B cell (primary cell): ENCODE measurements at regions not wholly inside any gene's neighbourhood (a gene's known extent, or its start where the extent isn't known, plus 50 kb on each side); places are given as distances from the start of the nearest gene placed in this dataset.

Experiments
- ATAC-seq: fragments of 200-7000 bp; cut with Tn5 transposase; one replicate; pipeline ENCODE4 v1.10.0; 2021; ENCODE audit warnings: low read depth, mild to moderate bottlenecking, moderate number of reproducible peaks, moderate library complexity
- CTCF ChIA-PET: fragments of 350-600 bp; sonication (Branson Sonifier 250); formaldehyde crosslinking; loops from one replicate; lab custom pipeline; 2021; ENCODE audit warnings: antibody characterized with exemption, inconsistent platforms; lab: Charles Lee
- POLR2A ChIA-PET: fragments of 350-600 bp; sonication (Branson Sonifier 250); formaldehyde crosslinking; loops from one replicate; lab custom pipeline; 2021; ENCODE audit warnings: antibody characterized with exemption; lab: Charles Lee
- DNase-seq: peaks from one replicate; pipeline ENCODE4 v3.0.0; 2013
- H2AFZ ChIP-seq: 2 replicates; pipeline ENCODE4 v1.6.1; 2012; ENCODE audit warnings: mild to moderate bottlenecking, low read depth, low read length; ENCODE audit not compliant: insufficient read depth, poor library complexity, severe bottlenecking
- H3K27ac ChIP-seq, 2 donors: 1 replicate in 1 of 2; 2 replicates in 1 of 2; pipeline ENCODE4 v1.5.1; 2012 to 2013; ENCODE audit warnings: low read length in 2 of 2, mild to moderate bottlenecking in 2 of 2, moderate library complexity in 1 of 2
- H3K27me3 ChIP-seq, 4 experiments: fragments of 200-600 bp in 1 of 4; sonication (generic) in 1 of 4; replicated peaks in 1 of 4; 1 replicate in 2 of 4; 2 replicates in 2 of 4; pipeline versions ENCODE4 v1.6.1 to v1.7.0; 2013 to 2016; ENCODE audit warnings: low read length in 3 of 4, mild to moderate bottlenecking in 2 of 4, mixed read lengths in 1 of 4, moderate library complexity in 1 of 4; ENCODE audit not compliant: insufficient read depth in 4 of 4, control insufficient read depth in 3 of 4; ENCODE audit errors: control extremely low read depth in 1 of 4
- H3K36me3 ChIP-seq, 2 experiments: replicated peaks in 1 of 2; 1 replicate in 1 of 2; 2 replicates in 1 of 2; pipeline versions ENCODE4 v1.6.1 to v1.7.1; 2013; ENCODE audit warnings: low read length in 1 of 2; ENCODE audit not compliant: insufficient read depth in 2 of 2, control insufficient read depth in 1 of 2; ENCODE audit errors: control extremely low read depth in 1 of 2, extremely low read depth in 1 of 2
- H3K4me1 ChIP-seq, 2 donors: fragments of 200-600 bp in 1 of 2; sonication (generic) in 1 of 2; 1 replicate in 1 of 2; 2 replicates in 1 of 2; pipeline versions ENCODE4 v1.5.1 to v1.6.1; 2013 to 2017; ENCODE audit warnings: low read length in 2 of 2; ENCODE audit not compliant: control insufficient read depth in 2 of 2, insufficient read depth in 2 of 2
- H3K4me2 ChIP-seq: replicated peaks from 2 replicates; pipeline ENCODE3; 2012; ENCODE audit warnings: mild to moderate bottlenecking, low read depth, low read length; ENCODE audit not compliant: poor library complexity, severe bottlenecking
- H3K4me3 ChIP-seq, 5 experiments: fragments of 200-600 bp in 1 of 5; sonication (generic) in 1 of 5; 1 replicate in 3 of 5; 2 replicates in 2 of 5; pipeline versions ENCODE4 v1.5.1 to v1.7.0; 2011 to 2016; ENCODE audit warnings: low read length in 4 of 5, mild to moderate bottlenecking in 4 of 5, low read depth in 2 of 5, control low read depth in 1 of 5, moderate library complexity in 1 of 5; ENCODE audit not compliant: insufficient read depth in 1 of 5; ENCODE audit errors: control extremely low read depth in 1 of 5, extremely low read depth in 1 of 5
- H3K79me2 ChIP-seq: fragments of 200-600 bp; sonication (generic); one replicate; pipeline ENCODE4 v1.6.0; 2016; ENCODE audit warnings: low read length; ENCODE audit not compliant: control insufficient read depth, insufficient read depth
- H3K9ac ChIP-seq: fragments of 200-600 bp; sonication (generic); 2 replicates; pipeline ENCODE4 v1.6.1; 2017; ENCODE audit warnings: mild to moderate bottlenecking, low read length, moderate library complexity
- H3K9me3 ChIP-seq, 3 donors: one replicate each; pipeline versions ENCODE4 v1.6.1 to v1.7.1; 2013; ENCODE audit warnings: low read length in 2 of 3; ENCODE audit not compliant: control insufficient read depth in 2 of 3, insufficient read depth in 1 of 3; ENCODE audit errors: control extremely low read depth in 1 of 3
- H4K20me1 ChIP-seq: 2 replicates; pipeline ENCODE4 v1.6.0; 2012; ENCODE audit warnings: mild to moderate bottlenecking, low read length; ENCODE audit not compliant: insufficient read depth, control insufficient read depth, poor library complexity, severe bottlenecking
- H3K27ac Mint-ChIP-seq: one replicate; pipeline ENCODE4 v1.8.0; 2021; ENCODE audit warnings: mixed read lengths
- H3K27me3 Mint-ChIP-seq: one replicate; pipeline ENCODE4 v1.8.0; 2021; ENCODE audit warnings: mixed read lengths
- H3K4me1 Mint-ChIP-seq: one replicate; pipeline ENCODE4 v1.8.0; 2021; ENCODE audit warnings: mixed read lengths
- H3K4me3 Mint-ChIP-seq: one replicate; pipeline ENCODE4 v1.8.0; 2021; ENCODE audit warnings: mixed read lengths
- H3K9me3 Mint-ChIP-seq: one replicate; pipeline ENCODE4 v1.8.0; 2022; ENCODE audit warnings: mixed read lengths; ENCODE audit not compliant: insufficient read depth
- CTCF ChIP-seq: fragments of 200-600 bp; IDR thresholded peaks from one replicate; pipeline ENCODE4 v1.8.0; 2022; ENCODE audit warnings: antibody characterized with exemption, mild to moderate bottlenecking
- EZH2 ChIP-seq: IDR thresholded peaks from 2 replicates; pipeline ENCODE4 v1.6.1; 2012; ENCODE audit warnings: borderline replicate concordance, low read depth, mild to moderate bottlenecking, moderate library complexity, low read length; ENCODE audit not compliant: insufficient read depth, poor library complexity, severe bottlenecking
- WGBS: methylation state at CpG from one replicate; pipeline ENCODE4 v1.1.5; 2013; ENCODE audit warnings: missing lambda C conversion rate; ENCODE audit not compliant: insufficient coverage; 5-methylcytosine and 5-hydroxymethylcytosine counted together
- intact Hi-C: fragments of 100-400 bp; cut with micrococcal nuclease; formaldehyde crosslinking; loops from one replicate; pipeline ENCODE4 v1.10.0; 2022

GRCh38 chr15:39326306-39326975 lies 254.4 kb upstream of the THBS1 start:
- H4K20me1 ChIP-seq: no peaks in the 10 kb centered on the region
- CTCF ChIA-PET: no interaction called here
- H3K9me3 Mint-ChIP-seq: no peaks in the 10 kb centered on the region
- no peak overlapping the region for H3K27ac ChIP-seq
- H3K9me3 ChIP-seq: no peaks in the 10 kb centered on the region
- H3K4me1 Mint-ChIP-seq: no peaks in the 10 kb centered on the region
- H3K79me2 ChIP-seq: no peaks in the 10 kb centered on the region
- TF ChIP-seq EZH2 (no peak), CTCF (no peak)
- peaks cover 0 to 2% (median 0%) of the 10 kb centered on the region in 4 experiments for H3K27me3 ChIP-seq
- no peak overlapping the region for H3K27ac Mint-ChIP-seq
- no peaks in the 10 kb centered on the region for H3K4me1 ChIP-seq
- H3K27me3 Mint-ChIP-seq: peaks cover 14% of the 10 kb centered on the region
- 97% methylated on average over 3 of the region's 5 CpGs for WGBS
- intact Hi-C loops: no loop called here
- no peak overlapping the region for H3K4me3 Mint-ChIP-seq
- no peak overlapping the region for H3K9ac ChIP-seq
- no peak overlapping the region for H3K4me3 ChIP-seq
- no peak overlapping the region for H3K4me2 ChIP-seq
- no peak overlapping the region for H2AFZ ChIP-seq
- ATAC-seq: no peak
- POLR2A ChIA-PET: no interaction called here
- DNase-seq: no peak
- no peaks in the 10 kb centered on the region for H3K36me3 ChIP-seq

DNA sequence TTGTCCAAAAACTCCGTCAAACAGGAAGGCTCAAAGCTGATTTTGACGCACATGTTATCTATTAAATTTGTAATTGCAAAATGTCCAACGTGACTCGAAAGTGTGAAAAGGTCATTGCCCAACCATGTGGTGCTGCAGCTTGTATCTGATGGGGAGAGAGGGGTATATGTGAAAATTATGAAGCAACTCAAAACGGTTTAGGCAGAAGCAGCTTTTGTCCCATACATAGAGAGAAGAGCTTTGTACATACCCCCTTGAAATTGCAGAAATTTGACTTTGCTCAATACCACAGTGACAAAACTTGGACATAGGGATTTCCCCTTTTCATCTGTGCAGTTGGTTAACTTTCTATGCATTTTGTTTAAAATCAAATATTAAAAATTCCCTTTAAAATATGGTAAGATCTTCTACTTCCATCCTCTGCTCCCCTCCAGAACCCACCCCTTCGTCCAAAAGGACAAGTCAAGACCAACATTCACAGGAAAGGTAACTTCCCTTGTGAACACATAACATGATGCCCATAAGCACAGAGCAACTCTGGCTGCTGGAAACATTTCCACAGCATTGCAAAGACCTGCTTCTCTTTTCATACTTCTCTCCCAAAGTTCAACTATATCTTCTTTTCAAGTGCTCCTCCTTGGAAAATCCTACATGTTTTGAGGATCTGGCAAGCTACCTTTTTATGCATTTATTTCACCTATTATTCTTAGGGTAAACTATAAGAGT lies 253.7 kb upstream of the THBS1 start:
- Histone ChIP-seq H3K4me3 (no peak overlapping the region), H2AFZ (no peak overlapping the region), H3K27ac (no peak overlapping the region), H3K4me2 (no peak overlapping the region), H3K9ac (no peak overlapping the region), H4K20me1 (no peaks in the 10 kb centered on the region), H3K9me3 (no peaks in the 10 kb centered on the region), H3K36me3 (no peaks in the 10 kb centered on the region), H3K27me3 (peaks cover 0 to 1% (median 0%) of the 10 kb centered on the region in 4 experiments), H3K4me1 (no peaks in the 10 kb centered on the region), H3K79me2 (no peaks in the 10 kb centered on the region)
- peaks cover 14% of the 10 kb centered on the region for H3K27me3 Mint-ChIP-seq
- ATAC-seq (no peak), DNase-seq (no peak)
- 83% methylated on average over 5 of the region's 6 CpGs for WGBS
- ChIA-PET CTCF (no interaction called here), POLR2A (no interaction called here)
- TF ChIP-seq EZH2: no peak
- no peak for TF ChIP-seq CTCF
- H3K4me3 Mint-ChIP-seq: no peak overlapping the region
- no peak overlapping the region for H3K27ac Mint-ChIP-seq
- H3K9me3 Mint-ChIP-seq: no peaks in the 10 kb centered on the region
- intact Hi-C loops: no loop called here
- no peaks in the 10 kb centered on the region for H3K4me1 Mint-ChIP-seq
